Thyroid gland (tissue), 4 donors: ENCODE measurements at regions not wholly inside any gene's neighbourhood (a gene's known extent, or its start where the extent isn't known, plus 50 kb on each side); places are given as distances from the start of the nearest gene placed in this dataset.

Source experiments
- DNase-seq, 2 donors: peaks; one replicate each; pipeline ENCODE4 v3.0.0-alpha.2; 2019
- H3K27ac ChIP-seq, 3 donors: fragments of 200-600 bp; sonication (generic); 1 replicate in 2 of 3; 2 replicates in 1 of 3; pipeline ENCODE4 v1.5.1; 2016 to 2019; ENCODE audit warnings: mild to moderate bottlenecking in 1 of 3, moderate library complexity in 1 of 3
- H3K27me3 ChIP-seq: fragments of 200-600 bp; sonication (generic); one replicate; pipeline ENCODE4 v1.5.1; 2019
- H3K36me3 ChIP-seq, 2 donors: fragments of 200-600 bp; sonication (generic); one replicate each; pipeline ENCODE4 v1.5.1; 2016 to 2019
- H3K4me1 ChIP-seq, 2 donors: fragments of 200-600 bp; sonication (generic); one replicate each; pipeline ENCODE4 v1.5.1; 2017 to 2019
- H3K4me3 ChIP-seq, 3 donors: fragments of 200-600 bp; sonication (generic); replicated peaks in 1 of 3; 1 replicate in 2 of 3; 2 replicates in 1 of 3; pipeline ENCODE4 v1.5.1; 2016; ENCODE audit warnings: mild to moderate bottlenecking in 1 of 3
- H3K9me3 ChIP-seq: fragments of 200-600 bp; sonication (generic); one replicate; pipeline ENCODE4 v1.5.1; 2017
- POLR2A ChIP-seq, 2 donors: fragments of 450-650 bp; IDR thresholded peaks; one replicate each; pipeline ENCODE4 v1.6.1; 2017; ENCODE audit warnings: antibody characterized with exemption in 2 of 2, mild to moderate bottlenecking in 2 of 2, moderate library complexity in 1 of 2
- WGBS, 2 donors: methylation state at CpG; one replicate each; pipeline ENCODE4 v1.1.5; 2017; 5-methylcytosine and 5-hydroxymethylcytosine counted together
- intact Hi-C: fragments of 100-400 bp; cut with DNase I; formaldehyde crosslinking; loops from one replicate; pipeline ENCODE4 v1.15.1; 2023
- TF ChIP-seq, protein P1 (sequence below), 6 experiments: fragments of 200-600 bp in 3 of 6; fragments of 450-650 bp in 3 of 6; sonication (generic) in 3 of 6; IDR thresholded peaks; one replicate each; pipeline ENCODE4 v1.5.1; 2016 to 2019; ENCODE audit warnings: antibody characterized with exemption in 6 of 6, mild to moderate bottlenecking in 2 of 6, inconsistent platforms in 1 of 6, moderate library complexity in 1 of 6

DNA sequence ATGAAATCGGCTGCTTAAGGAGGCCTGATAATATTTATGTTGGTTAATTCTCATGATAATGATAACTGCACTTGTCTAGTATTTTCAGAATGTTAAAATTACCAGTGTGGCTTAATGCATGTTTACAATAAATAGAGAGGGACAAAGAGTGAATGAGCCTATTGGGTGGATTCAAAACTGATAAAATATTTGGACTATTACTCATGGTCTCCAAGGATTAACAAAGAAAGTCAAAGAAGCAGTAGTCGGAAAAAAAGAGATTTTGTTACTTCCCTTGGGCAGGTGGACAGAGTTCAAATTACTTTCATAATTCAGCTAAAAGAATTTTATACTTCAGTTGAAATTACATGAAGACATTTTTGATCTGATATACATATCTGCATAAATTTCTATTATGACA, 258.2 kb upstream of the PMFBP1 start:
- no peaks in the 10 kb centered on the region for H3K4me1 ChIP-seq
- no peak for DNase-seq
- no peak for TF ChIP-seq POLR2A (IDR thresholded peaks at IDR 0.05)
- TF ChIP-seq, protein P1, sequence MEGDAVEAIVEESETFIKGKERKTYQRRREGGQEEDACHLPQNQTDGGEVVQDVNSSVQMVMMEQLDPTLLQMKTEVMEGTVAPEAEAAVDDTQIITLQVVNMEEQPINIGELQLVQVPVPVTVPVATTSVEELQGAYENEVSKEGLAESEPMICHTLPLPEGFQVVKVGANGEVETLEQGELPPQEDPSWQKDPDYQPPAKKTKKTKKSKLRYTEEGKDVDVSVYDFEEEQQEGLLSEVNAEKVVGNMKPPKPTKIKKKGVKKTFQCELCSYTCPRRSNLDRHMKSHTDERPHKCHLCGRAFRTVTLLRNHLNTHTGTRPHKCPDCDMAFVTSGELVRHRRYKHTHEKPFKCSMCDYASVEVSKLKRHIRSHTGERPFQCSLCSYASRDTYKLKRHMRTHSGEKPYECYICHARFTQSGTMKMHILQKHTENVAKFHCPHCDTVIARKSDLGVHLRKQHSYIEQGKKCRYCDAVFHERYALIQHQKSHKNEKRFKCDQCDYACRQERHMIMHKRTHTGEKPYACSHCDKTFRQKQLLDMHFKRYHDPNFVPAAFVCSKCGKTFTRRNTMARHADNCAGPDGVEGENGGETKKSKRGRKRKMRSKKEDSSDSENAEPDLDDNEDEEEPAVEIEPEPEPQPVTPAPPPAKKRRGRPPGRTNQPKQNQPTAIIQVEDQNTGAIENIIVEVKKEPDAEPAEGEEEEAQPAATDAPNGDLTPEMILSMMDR (IDR thresholded peaks at IDR 0.05) = no peak
- H3K4me3 ChIP-seq = no peak overlapping the region
- H3K36me3 ChIP-seq = no peaks in the 10 kb centered on the region
- WGBS, 2 donors = 86 to 88% methylated on average over 2 of the region's 2 CpGs
- H3K27ac ChIP-seq = no peak overlapping the region
- intact Hi-C loops = no loop called here
- H3K27me3 ChIP-seq = no peaks in the 10 kb centered on the region
- H3K9me3 ChIP-seq = no peaks in the 10 kb centered on the region

DNA sequence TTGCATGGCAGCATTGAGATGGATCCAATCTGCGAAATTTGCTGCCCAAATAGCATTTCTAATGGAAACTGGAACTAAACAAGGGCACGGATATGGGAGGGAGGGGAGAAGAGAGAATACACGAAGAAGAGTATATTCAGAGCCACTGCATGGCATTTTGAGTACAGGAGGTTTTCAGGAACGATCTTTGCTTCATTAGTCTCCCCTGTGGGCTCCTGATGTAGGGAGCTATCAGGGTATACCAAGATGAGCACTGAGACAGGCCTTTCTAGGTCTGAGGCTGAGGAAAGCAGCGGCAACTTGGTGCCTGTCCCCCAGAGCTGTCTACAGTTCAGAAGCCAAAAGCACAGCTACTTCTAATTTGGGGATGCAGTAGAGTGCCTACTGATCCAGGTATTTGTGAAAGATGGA, 257.7 kb upstream of the PMFBP1 start:
- Histone ChIP-seq H3K9me3 (no peaks in the 10 kb centered on the region), H3K36me3 (no peaks in the 10 kb centered on the region), H3K4me1 (no peaks in the 10 kb centered on the region), H3K4me3 (no peak overlapping the region), H3K27ac (no peak overlapping the region), H3K27me3 (no peaks in the 10 kb centered on the region)
- DNase-seq = no peak
- 90 to 92% methylated on average over 5 of the region's 5 CpGs for WGBS, 2 donors
- intact Hi-C loops = no loop called here
- TF ChIP-seq, protein P1 (IDR thresholded peaks at IDR 0.05) = no peak
- no peak for TF ChIP-seq POLR2A (IDR thresholded peaks at IDR 0.05)

DNA sequence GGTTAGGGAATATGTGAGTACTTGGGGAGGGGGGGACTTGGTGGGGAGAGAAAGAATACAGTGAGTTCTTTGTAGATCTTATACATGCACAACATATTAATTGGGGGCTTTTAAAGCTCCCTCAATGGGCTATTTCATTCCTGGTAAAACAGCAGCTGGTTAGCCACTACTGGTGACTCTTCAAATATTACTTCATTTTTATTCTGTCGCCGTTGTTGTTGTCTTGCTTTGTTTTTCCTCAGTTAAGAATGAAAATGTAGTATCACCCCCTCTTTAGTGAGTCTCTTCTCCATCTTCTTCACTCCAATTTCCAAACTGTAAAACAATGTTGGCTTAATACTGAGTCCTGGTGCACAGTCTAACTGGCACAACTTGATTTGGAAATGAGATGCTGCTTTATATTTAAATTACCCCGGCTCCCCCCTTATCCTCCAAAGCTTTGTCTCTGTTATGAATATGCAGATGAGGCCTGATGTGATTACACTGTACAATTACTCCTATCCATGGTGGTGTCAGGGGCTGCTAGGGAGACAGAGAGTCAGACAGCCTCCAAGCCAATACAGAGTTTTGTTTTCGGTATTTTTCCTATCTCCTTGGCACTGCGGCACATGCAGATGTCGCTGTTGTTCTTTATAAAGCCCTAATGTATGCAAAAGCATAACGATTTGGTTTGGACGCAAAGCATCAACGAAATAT, 256.9 kb upstream of the PMFBP1 start:
- DNase-seq = no peak
- Histone ChIP-seq H3K27ac (no peak overlapping the region), H3K36me3 (no peaks in the 10 kb centered on the region), H3K27me3 (no peaks in the 10 kb centered on the region), H3K4me1 (no peaks in the 10 kb centered on the region), H3K9me3 (no peaks in the 10 kb centered on the region), H3K4me3 (no peak overlapping the region)
- 94 to 95% methylated on average over 9 of the region's 9 CpGs for WGBS, 2 donors
- intact Hi-C loops = no loop called here
- TF ChIP-seq, protein P1 (IDR thresholded peaks at IDR 0.05) = no peak
- TF ChIP-seq POLR2A (IDR thresholded peaks at IDR 0.05) = no peak

DNA sequence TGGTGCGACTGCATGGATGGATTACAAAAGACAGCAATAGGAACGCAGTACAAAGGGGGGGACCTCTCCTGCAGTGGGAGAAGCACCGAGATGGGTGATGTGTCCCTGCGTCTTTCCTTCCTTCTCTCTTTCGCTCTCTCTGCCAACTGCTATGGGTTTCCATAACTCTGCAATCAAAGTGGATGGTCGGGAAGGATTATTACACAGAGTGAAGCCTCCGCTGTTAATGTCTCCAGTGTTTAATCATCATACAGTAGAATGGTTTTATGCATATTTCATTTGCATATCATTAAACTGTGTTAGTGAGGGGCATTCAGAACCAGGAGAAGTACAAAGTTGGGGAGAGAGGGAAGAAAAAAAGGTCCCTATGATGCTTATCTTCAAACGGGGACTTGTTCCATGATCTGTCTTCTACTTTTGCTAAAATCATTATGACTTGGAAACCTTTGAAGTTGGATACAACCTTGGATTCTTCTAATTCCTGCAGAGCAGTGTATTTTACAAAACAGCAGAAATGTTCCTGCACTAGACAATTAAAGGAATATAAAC, 255.9 kb upstream of the PMFBP1 start:
- intact Hi-C loops = no loop called here
- 83 to 84% methylated on average over 8 of the region's 8 CpGs for WGBS, 2 donors
- DNase-seq = no peak
- H3K27ac ChIP-seq = no peak overlapping the region
- no peak for TF ChIP-seq POLR2A (IDR thresholded peaks at IDR 0.05)
- TF ChIP-seq, protein P1 (IDR thresholded peaks at IDR 0.05) = no peak
- H3K4me3 ChIP-seq = no peak overlapping the region
- H3K36me3 ChIP-seq = no peaks in the 10 kb centered on the region
- no peaks in the 10 kb centered on the region for H3K4me1 ChIP-seq
- H3K9me3 ChIP-seq = no peaks in the 10 kb centered on the region
- no peaks in the 10 kb centered on the region for H3K27me3 ChIP-seq

DNA sequence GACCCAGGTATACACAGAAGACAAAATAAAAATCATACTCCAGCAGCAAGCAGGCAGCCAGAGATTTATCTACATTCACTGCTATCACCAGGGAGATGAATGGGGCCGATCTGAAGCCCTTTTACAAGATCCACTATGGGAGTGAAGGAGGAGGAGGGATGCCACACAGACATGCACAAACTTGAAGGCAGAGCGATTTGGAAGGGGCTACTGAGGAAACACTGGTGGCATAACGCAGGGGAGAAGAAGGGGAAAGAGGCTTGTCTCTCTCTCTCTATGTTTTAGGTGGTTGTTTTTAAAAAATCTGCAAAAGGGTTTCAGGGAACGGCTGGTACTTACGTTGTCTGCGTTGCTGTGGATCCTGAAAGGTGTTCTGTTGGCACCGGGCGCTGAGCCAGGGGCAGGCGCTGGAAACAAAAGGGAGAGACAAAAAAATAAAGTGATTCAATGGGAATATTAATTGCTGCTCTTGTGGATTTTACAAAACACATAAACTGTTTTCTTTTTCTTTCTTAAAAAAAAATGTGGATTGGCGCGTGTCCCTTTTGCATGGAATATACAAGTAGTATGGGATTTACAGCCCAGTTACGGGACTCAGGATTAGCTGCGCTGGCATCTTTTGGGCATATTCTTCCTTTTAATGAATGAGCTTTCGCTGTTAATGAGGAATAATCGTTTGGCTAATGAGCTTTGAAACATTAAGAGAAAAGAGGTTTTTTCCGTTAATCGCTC, 255.3 kb upstream of the PMFBP1 start:
- no peak overlapping the region for H3K4me3 ChIP-seq
- H3K4me1 ChIP-seq = no peaks in the 10 kb centered on the region
- 85 to 89% methylated on average over 17 of the region's 17 CpGs for WGBS, 2 donors
- H3K36me3 ChIP-seq = no peaks in the 10 kb centered on the region
- DNase-seq = no peak
- no peak overlapping the region for H3K27ac ChIP-seq
- TF ChIP-seq POLR2A (IDR thresholded peaks at IDR 0.05) = no peak
- TF ChIP-seq, protein P1 (IDR thresholded peaks at IDR 0.05) = no peak
- intact Hi-C loops = no loop called here
- H3K27me3 ChIP-seq = no peaks in the 10 kb centered on the region
- H3K9me3 ChIP-seq = peaks cover 3% of the 10 kb centered on the region
